SH-SY5Y (cell line): ENCODE measurements at regions not wholly inside any gene's neighbourhood (a gene's known extent, or its start where the extent isn't known, plus 50 kb on each side); places are given as distances from the start of the nearest gene placed in this dataset.

Experiments
- GATA2 ChIP-seq: IDR thresholded peaks from 2 replicates; pipeline ENCODE4 v1.6.1; 2011; ENCODE audit warnings: mild to moderate bottlenecking, low read depth, low read length
- GATA3 ChIP-seq: IDR thresholded peaks from 2 replicates; pipeline ENCODE4 v1.6.1; 2011; ENCODE audit warnings: low read depth, mild to moderate bottlenecking, low read length, moderate library complexity

DNA sequence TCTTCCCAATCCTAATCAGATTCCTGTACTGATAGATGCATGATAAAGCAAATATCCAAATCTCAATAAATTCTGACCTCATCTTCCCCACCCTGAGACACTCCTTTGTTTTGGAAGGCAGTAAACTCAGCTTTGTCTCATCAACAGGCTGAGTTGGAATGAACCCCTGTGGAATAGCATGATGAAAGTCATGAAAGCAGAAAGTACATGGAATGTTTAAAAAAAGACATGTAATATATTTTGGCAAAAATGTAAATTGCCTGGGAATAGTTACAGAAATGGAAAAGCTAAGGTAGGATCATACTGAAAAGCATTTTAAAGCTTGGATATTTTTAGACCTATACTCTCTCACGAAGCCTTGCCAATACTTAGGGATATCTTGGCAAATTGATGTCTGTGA lies 468.7 kb upstream of the CDH7 start:
- TF ChIP-seq GATA2 (no peak), GATA3 (no peak)
